ENCODE measurements at regions not wholly inside any gene's neighbourhood (a gene's known extent, or its start where the extent isn't known, plus 50 kb on each side); places are given as distances from the start of the nearest gene placed in this dataset.
"Not testable (repeated sequence)": the region's sequence is repeated elsewhere in the genome, so short reads cannot be mapped to it uniquely, and the experiment has no call there.

GRCh38 chr2:125711075-125711474 lies 944.9 kb upstream of the GYPC start:
- DNase-seq, result no peak

- DNase-seq, result no peak
Observed at GRCh38 chr2:125713533-125713932, 942.4 kb upstream of the GYPC start.

- no peak for DNase-seq
Observed at GRCh38 chr2:125721072-125721721, 934.8 kb upstream of the GYPC start.

- DNase-seq, result no peak
Observed at GRCh38 chr2:125730921-125731320, 925.0 kb upstream of the GYPC start.

DNA sequence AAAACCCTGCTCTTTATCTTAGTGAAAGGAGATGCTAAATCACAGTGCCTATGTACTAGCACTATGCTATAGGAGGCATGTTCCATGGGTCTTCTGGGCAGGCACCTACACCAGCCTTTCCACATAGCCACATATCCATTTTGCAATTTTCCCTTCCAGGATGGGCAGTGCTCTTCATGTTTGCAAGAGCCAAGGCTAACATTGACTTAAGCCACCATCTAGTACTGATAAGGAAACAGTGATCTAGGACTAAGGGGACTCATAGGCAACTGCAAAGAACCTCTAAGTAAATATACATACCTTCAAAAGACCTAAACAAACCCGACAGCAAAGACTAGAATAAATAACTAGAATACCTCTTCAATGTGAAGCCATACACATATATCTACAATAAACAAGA lies 919.7 kb upstream of the GYPC start:
- no peak for DNase-seq

GRCh38 chr2:125745514-125745913 lies 910.4 kb upstream of the GYPC start:
- DNase-seq, result peak; percentile 55

GRCh38 chr2:125746321-125747164 lies 909.4 kb upstream of the GYPC start:
- DNase-seq, result no peak

GRCh38 chr2:125747165-125747425 lies 908.9 kb upstream of the GYPC start:
- DNase-seq, result no peak

DNA sequence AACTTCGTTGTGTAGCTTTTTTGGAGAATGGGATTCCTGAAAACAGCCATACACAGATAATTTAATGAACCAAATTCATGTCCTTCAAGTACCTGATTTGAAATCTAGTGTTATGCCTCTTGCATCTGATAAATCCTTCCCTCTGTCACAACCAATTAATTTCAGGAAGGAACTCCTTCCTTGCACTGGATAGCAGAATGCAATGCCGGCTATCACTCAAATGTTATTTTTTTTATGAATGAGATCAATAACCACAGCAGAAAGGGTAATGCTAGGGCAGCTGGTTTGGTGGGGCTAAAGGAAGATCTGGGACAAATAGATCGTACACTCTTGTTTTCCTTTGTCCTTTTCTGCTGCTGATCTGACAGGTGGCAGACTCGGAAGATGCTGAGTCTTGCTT lies 899.5 kb upstream of the GYPC start:
- no peak for DNase-seq

- no peak for DNase-seq
Observed at GRCh38 chr2:125796784-125797183, 859.2 kb upstream of the GYPC start.

- DNase-seq, result no peak
Observed at GRCh38 chr2:125797192-125797591, 858.8 kb upstream of the GYPC start.

DNA sequence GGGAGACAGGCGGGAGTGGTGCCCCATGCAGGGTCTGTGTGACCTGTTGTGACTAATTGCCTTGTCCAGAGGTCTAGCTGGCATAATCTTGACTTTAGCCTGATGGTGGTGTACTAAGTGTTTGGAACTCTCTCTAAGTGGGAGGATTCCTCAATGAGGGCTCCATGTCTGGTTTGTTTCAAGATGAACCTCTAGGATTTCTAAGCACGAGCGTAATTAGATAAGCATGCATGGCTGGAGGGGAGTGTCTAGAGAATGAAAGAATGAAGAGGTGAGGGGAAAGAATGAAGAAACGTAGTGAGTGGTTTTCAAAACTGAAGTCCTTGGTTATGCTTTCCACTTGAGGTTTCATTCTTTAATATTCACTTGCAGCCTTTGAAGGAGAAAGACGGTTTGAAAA lies 833.2 kb upstream of the GYPC start:
- no peak for DNase-seq

GRCh38 chr2:125825781-125826180 lies 830.2 kb upstream of the GYPC start:
- not testable (repeated sequence) for DNase-seq

- no peak for DNase-seq
Observed at GRCh38 chr2:125837128-125837527, 818.8 kb upstream of the GYPC start.

DNA sequence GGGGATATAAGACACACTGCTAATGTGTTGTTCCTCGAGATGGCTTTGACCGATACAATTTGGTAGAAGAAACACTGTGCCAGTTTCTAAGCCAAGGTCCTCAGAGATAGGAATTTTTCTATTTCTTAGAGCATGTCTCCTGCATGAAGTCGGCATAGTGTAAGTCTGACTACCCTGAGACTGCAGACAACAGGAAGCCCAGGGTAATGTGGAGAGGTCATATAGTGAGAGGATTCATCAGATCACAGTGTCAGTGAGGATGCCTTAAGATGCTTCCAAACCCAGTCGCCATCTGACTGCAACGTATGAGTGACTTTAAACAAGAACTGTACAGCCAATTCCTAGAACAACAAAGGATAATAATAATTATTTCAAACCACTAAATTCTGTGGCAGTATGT lies 818.3 kb upstream of the GYPC start:
- DNase-seq, result no peak

GRCh38 chr2:125839945-125840344 lies 816.0 kb upstream of the GYPC start:
- no peak for DNase-seq

DNA sequence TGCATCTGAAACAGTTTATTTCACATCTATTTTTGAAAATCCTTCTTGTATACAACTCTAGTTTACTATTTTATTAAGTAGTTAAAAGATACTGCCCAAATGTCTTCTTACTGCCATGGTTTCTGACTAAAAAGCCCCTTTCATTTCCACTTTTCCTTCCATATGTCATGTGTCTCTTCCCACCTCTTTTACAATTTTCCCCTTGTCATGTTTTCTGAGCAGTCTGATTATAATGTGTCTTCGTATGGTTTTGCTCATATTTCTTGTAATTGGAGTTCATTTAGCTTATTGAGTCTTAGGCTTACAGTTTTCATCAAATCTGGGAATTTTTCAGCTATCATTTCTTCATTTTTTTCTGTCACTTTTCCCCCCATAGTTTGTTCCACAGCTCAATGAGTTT lies 813.9 kb upstream of the GYPC start:
- no peak for DNase-seq

DNA sequence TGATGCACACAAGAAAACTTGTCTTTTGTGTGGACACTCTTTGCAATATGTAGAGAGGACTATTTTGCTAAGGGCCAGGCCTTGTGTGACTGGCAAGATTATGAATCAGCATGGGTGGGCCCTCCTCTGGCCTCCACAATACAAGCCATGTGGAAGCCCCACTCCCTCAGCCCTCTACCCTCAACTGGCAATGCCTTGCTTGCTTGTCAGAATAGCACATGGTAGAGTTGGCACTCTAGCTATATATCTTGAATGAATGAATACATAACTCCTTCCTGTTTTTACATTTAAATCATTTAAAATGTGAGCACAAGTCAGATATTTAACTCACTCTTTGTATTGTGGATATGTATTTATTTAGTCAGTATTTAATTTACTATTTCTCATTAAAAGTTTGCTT lies 805.4 kb upstream of the GYPC start:
- DNase-seq, result no peak

- no peak for DNase-seq
Observed at GRCh38 chr2:125852364-125852763, 803.6 kb upstream of the GYPC start.

- no peak for DNase-seq
Observed at GRCh38 chr2:125853626-125854025, 802.3 kb upstream of the GYPC start.

DNA sequence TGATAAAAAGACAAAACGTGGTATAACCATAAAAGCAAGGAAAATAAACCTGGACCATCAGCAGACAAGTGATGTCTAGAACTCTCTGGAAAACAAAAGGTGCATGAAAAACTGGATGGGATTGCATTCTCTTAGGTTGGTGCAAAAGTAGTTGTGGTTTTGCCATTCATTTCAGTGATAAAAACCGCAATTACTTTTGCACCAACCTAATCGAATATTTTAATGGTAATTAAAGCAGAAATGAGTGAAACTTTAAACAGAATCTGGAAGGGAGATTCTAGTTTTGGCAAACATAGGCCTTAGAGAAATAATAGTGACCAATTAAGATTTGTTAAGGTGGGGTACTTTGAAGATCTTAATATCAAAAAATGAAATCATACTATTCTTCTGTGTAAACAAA lies 800.8 kb upstream of the GYPC start:
- DNase-seq, result no peak

- DNase-seq, result no peak
Observed at GRCh38 chr2:125857971-125858794, 797.8 kb upstream of the GYPC start.

GRCh38 chr2:125861461-125861860 lies 794.5 kb upstream of the GYPC start:
- no peak for DNase-seq

Data from muscle of arm (tissue), 1 donor.